ENCODE measurements at regions not wholly inside any gene's neighbourhood (a gene's known extent, or its start where the extent isn't known, plus 50 kb on each side); places are given as distances from the start of the nearest gene placed in this dataset.

GRCh38 chr7:33700001-33700899 is 205.1 kb upstream of the BMPER start:
- ChIA-PET CTCF (no interaction called here), POLR2A (no interaction called here)

GRCh38 chr7:33701189-33701740 is 204.1 kb upstream of the BMPER start:
- CTCF ChIA-PET: no interaction called here
- POLR2A ChIA-PET: no interaction called here

- CTCF ChIA-PET: no interaction called here
- POLR2A ChIA-PET: no interaction called here
These were observed 203.4 kb upstream of the BMPER start for GRCh38 chr7:33701927-33702326.

GRCh38 chr7:33702514-33703054 is 202.8 kb upstream of the BMPER start:
- POLR2A ChIA-PET: no interaction called here
- CTCF ChIA-PET: no interaction called here

- ChIA-PET POLR2A (no interaction called here), CTCF (no interaction called here)
These were observed 200.0 kb upstream of the BMPER start for GRCh38 chr7:33705333-33705833.

GRCh38 chr7:33706186-33706585 is 199.2 kb upstream of the BMPER start:
- POLR2A ChIA-PET: no interaction called here
- CTCF ChIA-PET: no interaction called here

GRCh38 chr7:33706771-33707200 is 198.6 kb upstream of the BMPER start:
- ChIA-PET POLR2A (no interaction called here), CTCF (no interaction called here)

GRCh38 chr7:33707427-33707826 is 197.9 kb upstream of the BMPER start:
- ChIA-PET CTCF (no interaction called here), POLR2A (no interaction called here)

GRCh38 chr7:33710608-33711007 is 194.7 kb upstream of the BMPER start:
- ChIA-PET CTCF (no interaction called here), POLR2A (no interaction called here)

- ChIA-PET CTCF (no interaction called here), POLR2A (no interaction called here)
These were observed 193.9 kb upstream of the BMPER start for GRCh38 chr7:33711231-33712019.

- CTCF ChIA-PET: no interaction called here
- POLR2A ChIA-PET: no interaction called here
These were observed 193.3 kb upstream of the BMPER start for GRCh38 chr7:33712020-33712414.

GRCh38 chr7:33714208-33714607 is 191.1 kb upstream of the BMPER start:
- ChIA-PET CTCF (no interaction called here), POLR2A (no interaction called here)

- CTCF ChIA-PET: interaction anchor here (1.3 kb wide), 1 partner anchor 15 kb away, joined by 3 read pairs; no protein-coding TSS in a partner anchor
- POLR2A ChIA-PET: no interaction called here
These were observed 188.5 kb upstream of the BMPER start for GRCh38 chr7:33716581-33717477.

- CTCF ChIA-PET: no interaction called here
- POLR2A ChIA-PET: no interaction called here
These were observed 186.2 kb upstream of the BMPER start for GRCh38 chr7:33719059-33719581.

- POLR2A ChIA-PET: no interaction called here
- CTCF ChIA-PET: no interaction called here
These were observed 185.2 kb upstream of the BMPER start for GRCh38 chr7:33720139-33720538.

- ChIA-PET POLR2A (no interaction called here), CTCF (no interaction called here)
These were observed 184.5 kb upstream of the BMPER start for GRCh38 chr7:33720870-33721269.

- ChIA-PET CTCF (no interaction called here), POLR2A (no interaction called here)
These were observed 183.4 kb upstream of the BMPER start for GRCh38 chr7:33721895-33722294.

GRCh38 chr7:33722383-33723101 is 182.8 kb upstream of the BMPER start:
- ChIA-PET POLR2A (no interaction called here), CTCF (no interaction called here)

- POLR2A ChIA-PET: no interaction called here
- CTCF ChIA-PET: no interaction called here
These were observed 181.1 kb upstream of the BMPER start for GRCh38 chr7:33724201-33724600.
